ENCODE measurements at regions not wholly inside any gene's neighbourhood (a gene's known extent, or its start where the extent isn't known, plus 50 kb on each side); places are given as distances from the start of the nearest gene placed in this dataset.
A peak's percentile ranks its signal among the peaks of the same experiment; 100 is the strongest.

DNA sequence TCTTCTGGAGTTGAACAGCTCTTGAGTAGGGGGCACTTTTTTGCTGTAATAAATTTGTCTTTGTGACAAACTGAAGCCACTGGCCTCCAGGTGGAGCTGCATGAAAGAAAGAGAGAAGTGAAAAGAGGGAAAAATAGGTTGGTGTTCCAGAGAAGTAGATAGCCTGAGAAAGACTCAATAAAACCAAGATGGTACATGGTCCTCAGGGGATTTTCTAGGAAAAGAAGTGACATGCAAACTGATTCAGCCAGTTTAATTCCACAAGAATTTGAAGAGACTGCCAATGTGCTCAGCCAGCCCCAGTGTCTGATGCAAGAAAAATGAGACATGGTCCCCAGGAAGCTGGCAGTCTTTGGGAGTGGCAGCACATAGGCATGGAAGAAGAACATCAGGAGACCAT is 152.7 kb downstream of the CD47 start:
- TF ChIP-seq, protein P1, sequence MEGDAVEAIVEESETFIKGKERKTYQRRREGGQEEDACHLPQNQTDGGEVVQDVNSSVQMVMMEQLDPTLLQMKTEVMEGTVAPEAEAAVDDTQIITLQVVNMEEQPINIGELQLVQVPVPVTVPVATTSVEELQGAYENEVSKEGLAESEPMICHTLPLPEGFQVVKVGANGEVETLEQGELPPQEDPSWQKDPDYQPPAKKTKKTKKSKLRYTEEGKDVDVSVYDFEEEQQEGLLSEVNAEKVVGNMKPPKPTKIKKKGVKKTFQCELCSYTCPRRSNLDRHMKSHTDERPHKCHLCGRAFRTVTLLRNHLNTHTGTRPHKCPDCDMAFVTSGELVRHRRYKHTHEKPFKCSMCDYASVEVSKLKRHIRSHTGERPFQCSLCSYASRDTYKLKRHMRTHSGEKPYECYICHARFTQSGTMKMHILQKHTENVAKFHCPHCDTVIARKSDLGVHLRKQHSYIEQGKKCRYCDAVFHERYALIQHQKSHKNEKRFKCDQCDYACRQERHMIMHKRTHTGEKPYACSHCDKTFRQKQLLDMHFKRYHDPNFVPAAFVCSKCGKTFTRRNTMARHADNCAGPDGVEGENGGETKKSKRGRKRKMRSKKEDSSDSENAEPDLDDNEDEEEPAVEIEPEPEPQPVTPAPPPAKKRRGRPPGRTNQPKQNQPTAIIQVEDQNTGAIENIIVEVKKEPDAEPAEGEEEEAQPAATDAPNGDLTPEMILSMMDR (IDR thresholded peaks at IDR 0.05): peak; percentile 66
- peak; percentile 84 for TF ChIP-seq RAD21 (IDR thresholded peaks at IDR 0.05; ENCODE audit: low read length)
- TF ChIP-seq EZH2phosphoT487 (IDR thresholded peaks at IDR 0.05; ENCODE audit: borderline replicate concordance, low read depth): no peak
- TF ChIP-seq SMC3 (IDR thresholded peaks at IDR 0.05; ENCODE audit: low read depth, low read length): peak; percentile 63
- TF ChIP-seq, protein P2, sequence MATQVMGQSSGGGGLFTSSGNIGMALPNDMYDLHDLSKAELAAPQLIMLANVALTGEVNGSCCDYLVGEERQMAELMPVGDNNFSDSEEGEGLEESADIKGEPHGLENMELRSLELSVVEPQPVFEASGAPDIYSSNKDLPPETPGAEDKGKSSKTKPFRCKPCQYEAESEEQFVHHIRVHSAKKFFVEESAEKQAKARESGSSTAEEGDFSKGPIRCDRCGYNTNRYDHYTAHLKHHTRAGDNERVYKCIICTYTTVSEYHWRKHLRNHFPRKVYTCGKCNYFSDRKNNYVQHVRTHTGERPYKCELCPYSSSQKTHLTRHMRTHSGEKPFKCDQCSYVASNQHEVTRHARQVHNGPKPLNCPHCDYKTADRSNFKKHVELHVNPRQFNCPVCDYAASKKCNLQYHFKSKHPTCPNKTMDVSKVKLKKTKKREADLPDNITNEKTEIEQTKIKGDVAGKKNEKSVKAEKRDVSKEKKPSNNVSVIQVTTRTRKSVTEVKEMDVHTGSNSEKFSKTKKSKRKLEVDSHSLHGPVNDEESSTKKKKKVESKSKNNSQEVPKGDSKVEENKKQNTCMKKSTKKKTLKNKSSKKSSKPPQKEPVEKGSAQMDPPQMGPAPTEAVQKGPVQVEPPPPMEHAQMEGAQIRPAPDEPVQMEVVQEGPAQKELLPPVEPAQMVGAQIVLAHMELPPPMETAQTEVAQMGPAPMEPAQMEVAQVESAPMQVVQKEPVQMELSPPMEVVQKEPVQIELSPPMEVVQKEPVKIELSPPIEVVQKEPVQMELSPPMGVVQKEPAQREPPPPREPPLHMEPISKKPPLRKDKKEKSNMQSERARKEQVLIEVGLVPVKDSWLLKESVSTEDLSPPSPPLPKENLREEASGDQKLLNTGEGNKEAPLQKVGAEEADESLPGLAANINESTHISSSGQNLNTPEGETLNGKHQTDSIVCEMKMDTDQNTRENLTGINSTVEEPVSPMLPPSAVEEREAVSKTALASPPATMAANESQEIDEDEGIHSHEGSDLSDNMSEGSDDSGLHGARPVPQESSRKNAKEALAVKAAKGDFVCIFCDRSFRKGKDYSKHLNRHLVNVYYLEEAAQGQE (IDR thresholded peaks at IDR 0.05; ENCODE audit: low read depth, low read length): no peak
- TF ChIP-seq FOXJ3 (CRISPR knock-in tag; IDR thresholded peaks at IDR 0.05): no peak
- TF ChIP-seq NFIC (IDR thresholded peaks at IDR 0.05; ENCODE audit: borderline replicate concordance): no peak
- TF ChIP-seq CHD2 (IDR thresholded peaks at IDR 0.05; ENCODE audit: low read length, partially characterized antibody): no peak
- TF ChIP-seq, protein P3, sequence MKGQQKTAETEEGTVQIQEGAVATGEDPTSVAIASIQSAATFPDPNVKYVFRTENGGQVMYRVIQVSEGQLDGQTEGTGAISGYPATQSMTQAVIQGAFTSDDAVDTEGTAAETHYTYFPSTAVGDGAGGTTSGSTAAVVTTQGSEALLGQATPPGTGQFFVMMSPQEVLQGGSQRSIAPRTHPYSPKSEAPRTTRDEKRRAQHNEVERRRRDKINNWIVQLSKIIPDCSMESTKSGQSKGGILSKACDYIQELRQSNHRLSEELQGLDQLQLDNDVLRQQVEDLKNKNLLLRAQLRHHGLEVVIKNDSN (IDR thresholded peaks at IDR 0.05; ENCODE audit: borderline replicate concordance, low read depth): no peak
- Histone ChIP-seq H3K9me3 (no peaks in the 10 kb centered on the region), H3K4me1 (ENCODE audit: control insufficient read depth in 1 of 2, insufficient read depth in 2 of 2, low read depth in 1 of 2, low read length in 1 of 2) (no peaks in the 10 kb centered on the region), H3K27ac (ENCODE audit: low read depth in 2 of 2, low read length in 1 of 2) (no peak overlapping the region), H3F3A (replicated peaks; ENCODE audit: insufficient read depth) (no peaks in the 10 kb centered on the region), H4K20me1 (ENCODE audit: insufficient read depth) (no peaks in the 10 kb centered on the region), H3K9me2 (no peaks in the 10 kb centered on the region), H3K4me2 (no peak overlapping the region), H3K9ac (no peak overlapping the region), H3K36me3 (replicated peaks in 1 of 2; ENCODE audit: control insufficient read depth in 1 of 2, insufficient read depth in 2 of 2, low read length in 1 of 2) (no peaks in the 10 kb centered on the region), H2AFZ (ENCODE audit: low read depth) (no peak overlapping the region), H3K79me2 (ENCODE audit: insufficient read depth) (no peaks in the 10 kb centered on the region), H3K27me3 (ENCODE audit: insufficient read depth) (no peaks in the 10 kb centered on the region), H3K4me3 (ENCODE audit: low read depth in 2 of 2, low read length in 1 of 2) (no peak overlapping the region)
- CTCF ChIA-PET: interaction anchor here (0.6 to 1.9 kb wide), 19 partner anchors 10 to 615 kb away, joined by 3 to 11 read pairs (median 3); no protein-coding TSS in a partner anchor
- POLR2A ChIA-PET: no interaction called here
- DNase-seq: peak; percentile 19

DNA sequence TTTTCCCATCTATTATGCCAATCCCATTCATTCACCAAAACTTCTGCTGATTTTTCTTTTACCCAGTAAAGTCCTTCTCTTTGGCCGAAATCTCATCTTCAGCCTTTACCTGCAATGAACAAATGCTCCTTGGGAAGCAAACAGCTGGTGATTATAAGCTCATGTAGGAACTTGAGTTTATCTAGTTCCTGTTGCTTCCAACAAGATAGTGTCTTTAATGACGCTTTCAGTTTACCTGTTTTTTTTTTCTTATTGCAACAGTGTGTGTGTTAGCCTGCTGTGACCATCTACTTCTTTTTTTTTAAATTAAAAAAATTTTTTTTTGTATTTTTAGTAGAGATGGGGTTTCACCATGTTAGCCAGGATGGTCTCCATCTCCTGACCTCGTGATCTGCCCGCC is 156.0 kb downstream of the CD47 start:
- WGBS (ENCODE audit: low lambda C conversion rate): 54% methylated on average over 4 of the region's 4 CpGs
- POLR2A ChIA-PET: no interaction called here
- H3K9me3 ChIP-seq: no peaks in the 10 kb centered on the region

More for the DNA sequence above, 156.0 kb downstream of the CD47 start:
- H3K4me3 ChIP-seq (ENCODE audit: low read depth in 2 of 2, low read length in 1 of 2): no peak overlapping the region
- H3K36me3 ChIP-seq (replicated peaks in 1 of 2; ENCODE audit: control insufficient read depth in 1 of 2, insufficient read depth in 2 of 2, low read length in 1 of 2): no peaks in the 10 kb centered on the region
- no peaks in the 10 kb centered on the region for H4K20me1 ChIP-seq (ENCODE audit: insufficient read depth)
- H3K79me2 ChIP-seq (ENCODE audit: insufficient read depth): no peaks in the 10 kb centered on the region
- no peak overlapping the region for H3K4me2 ChIP-seq
- no peak for DNase-seq
- no peak for TF ChIP-seq RAD21 (IDR thresholded peaks at IDR 0.05; ENCODE audit: low read length)
- no peaks in the 10 kb centered on the region for H3K27me3 ChIP-seq (ENCODE audit: insufficient read depth)
- H3K27ac ChIP-seq (ENCODE audit: low read depth in 2 of 2, low read length in 1 of 2): no peak overlapping the region
- H3F3A ChIP-seq (replicated peaks; ENCODE audit: insufficient read depth): no peaks in the 10 kb centered on the region
- H3K9ac ChIP-seq: no peak overlapping the region
- CTCF ChIA-PET: interaction anchor here (1.5 kb wide), 1 partner anchor 258 kb away, joined by 3 read pairs; no protein-coding TSS in a partner anchor
- no peaks in the 10 kb centered on the region for H3K4me1 ChIP-seq (ENCODE audit: control insufficient read depth in 1 of 2, insufficient read depth in 2 of 2, low read depth in 1 of 2, low read length in 1 of 2)
- H2AFZ ChIP-seq (ENCODE audit: low read depth): no peak overlapping the region
- no peaks in the 10 kb centered on the region for H3K9me2 ChIP-seq

Data from SK-N-SH (cell line).